ENCODE measurements at regions not wholly inside any gene's neighbourhood (a gene's known extent, or its start where the extent isn't known, plus 50 kb on each side); places are given as distances from the start of the nearest gene placed in this dataset.

DNA sequence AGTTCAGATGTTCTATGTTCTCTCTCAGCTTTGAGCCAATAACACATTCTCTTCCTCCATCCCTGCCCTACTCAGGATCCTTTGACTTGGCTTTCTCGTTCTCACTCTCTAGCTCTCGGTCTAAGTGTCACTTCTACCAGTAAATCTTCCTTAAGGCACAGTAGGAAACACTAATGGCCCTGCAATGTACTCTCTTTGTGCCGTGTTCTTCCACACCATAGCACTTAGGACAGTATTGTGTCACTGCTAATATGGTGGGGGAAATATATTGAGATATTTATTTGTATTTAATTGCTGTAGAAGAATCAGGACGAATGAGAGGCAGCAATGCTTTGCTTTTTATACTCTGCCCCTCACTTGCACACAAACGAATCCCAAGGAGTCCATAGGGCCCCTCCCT lies 493.1 kb downstream of the SHISA9 start:
- TF ChIP-seq, protein P1, sequence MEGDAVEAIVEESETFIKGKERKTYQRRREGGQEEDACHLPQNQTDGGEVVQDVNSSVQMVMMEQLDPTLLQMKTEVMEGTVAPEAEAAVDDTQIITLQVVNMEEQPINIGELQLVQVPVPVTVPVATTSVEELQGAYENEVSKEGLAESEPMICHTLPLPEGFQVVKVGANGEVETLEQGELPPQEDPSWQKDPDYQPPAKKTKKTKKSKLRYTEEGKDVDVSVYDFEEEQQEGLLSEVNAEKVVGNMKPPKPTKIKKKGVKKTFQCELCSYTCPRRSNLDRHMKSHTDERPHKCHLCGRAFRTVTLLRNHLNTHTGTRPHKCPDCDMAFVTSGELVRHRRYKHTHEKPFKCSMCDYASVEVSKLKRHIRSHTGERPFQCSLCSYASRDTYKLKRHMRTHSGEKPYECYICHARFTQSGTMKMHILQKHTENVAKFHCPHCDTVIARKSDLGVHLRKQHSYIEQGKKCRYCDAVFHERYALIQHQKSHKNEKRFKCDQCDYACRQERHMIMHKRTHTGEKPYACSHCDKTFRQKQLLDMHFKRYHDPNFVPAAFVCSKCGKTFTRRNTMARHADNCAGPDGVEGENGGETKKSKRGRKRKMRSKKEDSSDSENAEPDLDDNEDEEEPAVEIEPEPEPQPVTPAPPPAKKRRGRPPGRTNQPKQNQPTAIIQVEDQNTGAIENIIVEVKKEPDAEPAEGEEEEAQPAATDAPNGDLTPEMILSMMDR (tag by site-specific recombination; IDR thresholded peaks at IDR 0.05) = no peak
- TF ChIP-seq ZNF585B (tag by site-specific recombination; IDR thresholded peaks at IDR 0.05) (no peak), ZNF354C (tag by site-specific recombination; IDR thresholded peaks at IDR 0.05; ENCODE audit: borderline replicate concordance, low read depth) (no peak), ZNF624 (tag by site-specific recombination; IDR thresholded peaks at IDR 0.05) (no peak), ZNF274 (IDR thresholded peaks at IDR 0.05; ENCODE audit: low read length) (no peak), ZNF274 (tag by site-specific recombination; IDR thresholded peaks at IDR 0.05; ENCODE audit: borderline replicate concordance) (no peak), ZNF501 (tag by site-specific recombination; IDR thresholded peaks at IDR 0.05) (no peak)
- TF ChIP-seq, protein P2, sequence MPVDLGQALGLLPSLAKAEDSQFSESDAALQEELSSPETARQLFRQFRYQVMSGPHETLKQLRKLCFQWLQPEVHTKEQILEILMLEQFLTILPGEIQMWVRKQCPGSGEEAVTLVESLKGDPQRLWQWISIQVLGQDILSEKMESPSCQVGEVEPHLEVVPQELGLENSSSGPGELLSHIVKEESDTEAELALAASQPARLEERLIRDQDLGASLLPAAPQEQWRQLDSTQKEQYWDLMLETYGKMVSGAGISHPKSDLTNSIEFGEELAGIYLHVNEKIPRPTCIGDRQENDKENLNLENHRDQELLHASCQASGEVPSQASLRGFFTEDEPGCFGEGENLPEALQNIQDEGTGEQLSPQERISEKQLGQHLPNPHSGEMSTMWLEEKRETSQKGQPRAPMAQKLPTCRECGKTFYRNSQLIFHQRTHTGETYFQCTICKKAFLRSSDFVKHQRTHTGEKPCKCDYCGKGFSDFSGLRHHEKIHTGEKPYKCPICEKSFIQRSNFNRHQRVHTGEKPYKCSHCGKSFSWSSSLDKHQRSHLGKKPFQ (tag by site-specific recombination; IDR thresholded peaks at IDR 0.05) = no peak
